DND-41 (cell line): ENCODE measurements at regions not wholly inside any gene's neighbourhood (a gene's known extent, or its start where the extent isn't known, plus 50 kb on each side); places are given as distances from the start of the nearest gene placed in this dataset.

Experiments used
- EZH2 ChIP-seq: IDR thresholded peaks from 3 replicates; pipeline ENCODE4 v1.6.1; 2012; ENCODE audit warnings: borderline replicate concordance, low read depth, mild to moderate bottlenecking, moderate library complexity, low read length, inconsistent platforms; ENCODE audit not compliant: severe bottlenecking
- TF ChIP-seq, protein P1 (sequence below): IDR thresholded peaks from 2 replicates; pipeline ENCODE4 v1.5.1; 2012; ENCODE audit warnings: borderline replicate concordance, low read length, moderate library complexity, mild to moderate bottlenecking; ENCODE audit not compliant: poor library complexity, severe bottlenecking; ENCODE audit errors: extremely low read depth

GRCh38 chr5:42965934-42966333 lies 74.2 kb downstream of the ANXA2R start:
- TF ChIP-seq, protein P1, sequence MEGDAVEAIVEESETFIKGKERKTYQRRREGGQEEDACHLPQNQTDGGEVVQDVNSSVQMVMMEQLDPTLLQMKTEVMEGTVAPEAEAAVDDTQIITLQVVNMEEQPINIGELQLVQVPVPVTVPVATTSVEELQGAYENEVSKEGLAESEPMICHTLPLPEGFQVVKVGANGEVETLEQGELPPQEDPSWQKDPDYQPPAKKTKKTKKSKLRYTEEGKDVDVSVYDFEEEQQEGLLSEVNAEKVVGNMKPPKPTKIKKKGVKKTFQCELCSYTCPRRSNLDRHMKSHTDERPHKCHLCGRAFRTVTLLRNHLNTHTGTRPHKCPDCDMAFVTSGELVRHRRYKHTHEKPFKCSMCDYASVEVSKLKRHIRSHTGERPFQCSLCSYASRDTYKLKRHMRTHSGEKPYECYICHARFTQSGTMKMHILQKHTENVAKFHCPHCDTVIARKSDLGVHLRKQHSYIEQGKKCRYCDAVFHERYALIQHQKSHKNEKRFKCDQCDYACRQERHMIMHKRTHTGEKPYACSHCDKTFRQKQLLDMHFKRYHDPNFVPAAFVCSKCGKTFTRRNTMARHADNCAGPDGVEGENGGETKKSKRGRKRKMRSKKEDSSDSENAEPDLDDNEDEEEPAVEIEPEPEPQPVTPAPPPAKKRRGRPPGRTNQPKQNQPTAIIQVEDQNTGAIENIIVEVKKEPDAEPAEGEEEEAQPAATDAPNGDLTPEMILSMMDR: no peak
- no peak for TF ChIP-seq EZH2
